Astrocyte of the spinal cord (primary cell): ENCODE measurements at regions not wholly inside any gene's neighbourhood (a gene's known extent, or its start where the extent isn't known, plus 50 kb on each side); places are given as distances from the start of the nearest gene placed in this dataset.

Experiments
- DNase-seq: peaks from one replicate; pipeline ENCODE4 v3.0.0; 2011; ENCODE audit warnings: low read depth, low spot score
- H3K4me3 ChIP-seq: 2 replicates; pipeline ENCODE4 v1.5.1; 2011; ENCODE audit warnings: low read depth, mild to moderate bottlenecking, low read length, moderate library complexity
- in situ Hi-C: cut with HindIII; loops from 2 replicates; pipeline ENCODE4 v1.10.0; 2017; ENCODE audit warnings: low sequenced_read_pairs
- TF ChIP-seq, protein P1 (sequence below): IDR thresholded peaks from 2 replicates; pipeline ENCODE4 v1.5.1; 2012; ENCODE audit warnings: low read depth, mild to moderate bottlenecking, low read length, inconsistent platforms

DNA sequence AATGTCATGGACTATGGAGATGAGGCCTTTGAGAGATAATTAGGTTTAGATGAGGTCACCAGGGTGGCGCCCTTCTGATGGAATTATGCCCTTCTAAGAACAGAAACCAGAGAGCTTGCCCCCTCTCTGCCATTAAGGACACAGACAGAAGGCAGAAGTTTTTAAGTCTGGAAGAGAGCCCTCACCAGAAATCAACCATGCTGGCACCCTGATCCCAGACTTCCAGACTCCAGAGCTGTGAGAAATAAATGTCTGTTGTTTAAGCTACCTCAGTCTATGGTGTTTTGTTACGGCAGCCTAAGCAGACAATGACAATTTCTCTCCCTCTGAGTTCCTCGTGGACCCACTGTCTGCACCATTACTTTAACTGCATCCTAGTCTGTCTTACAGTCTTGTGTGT, 382.0 kb downstream of the GXYLT1 start:
- TF ChIP-seq, protein P1, sequence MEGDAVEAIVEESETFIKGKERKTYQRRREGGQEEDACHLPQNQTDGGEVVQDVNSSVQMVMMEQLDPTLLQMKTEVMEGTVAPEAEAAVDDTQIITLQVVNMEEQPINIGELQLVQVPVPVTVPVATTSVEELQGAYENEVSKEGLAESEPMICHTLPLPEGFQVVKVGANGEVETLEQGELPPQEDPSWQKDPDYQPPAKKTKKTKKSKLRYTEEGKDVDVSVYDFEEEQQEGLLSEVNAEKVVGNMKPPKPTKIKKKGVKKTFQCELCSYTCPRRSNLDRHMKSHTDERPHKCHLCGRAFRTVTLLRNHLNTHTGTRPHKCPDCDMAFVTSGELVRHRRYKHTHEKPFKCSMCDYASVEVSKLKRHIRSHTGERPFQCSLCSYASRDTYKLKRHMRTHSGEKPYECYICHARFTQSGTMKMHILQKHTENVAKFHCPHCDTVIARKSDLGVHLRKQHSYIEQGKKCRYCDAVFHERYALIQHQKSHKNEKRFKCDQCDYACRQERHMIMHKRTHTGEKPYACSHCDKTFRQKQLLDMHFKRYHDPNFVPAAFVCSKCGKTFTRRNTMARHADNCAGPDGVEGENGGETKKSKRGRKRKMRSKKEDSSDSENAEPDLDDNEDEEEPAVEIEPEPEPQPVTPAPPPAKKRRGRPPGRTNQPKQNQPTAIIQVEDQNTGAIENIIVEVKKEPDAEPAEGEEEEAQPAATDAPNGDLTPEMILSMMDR: no peak
- H3K4me3 ChIP-seq: no peak overlapping the region
- DNase-seq: no peak
- in situ Hi-C loops: no loop called here

DNA sequence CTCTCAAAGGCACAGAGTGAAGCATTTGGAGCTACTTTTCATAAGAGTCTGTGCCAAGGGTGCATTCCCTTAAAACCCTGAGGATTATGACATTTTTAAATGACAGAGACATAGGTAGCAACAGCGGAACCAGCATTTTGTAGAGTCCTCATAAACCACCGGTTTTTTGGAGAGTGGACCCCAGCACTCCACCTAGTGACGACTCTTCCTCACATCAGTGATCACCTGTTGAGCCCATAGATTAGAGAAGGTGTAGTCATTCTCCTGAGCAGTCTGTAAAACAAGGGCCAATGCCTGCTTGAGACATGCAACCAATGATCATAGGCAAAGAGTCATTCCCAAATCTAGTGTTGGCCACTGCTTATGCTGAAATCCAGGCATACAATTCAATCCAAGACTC, 399.1 kb downstream of the GXYLT1 start:
- TF ChIP-seq, protein P1: no peak
- in situ Hi-C loops: no loop called here
- no peak overlapping the region for H3K4me3 ChIP-seq
- DNase-seq: no peak

DNA sequence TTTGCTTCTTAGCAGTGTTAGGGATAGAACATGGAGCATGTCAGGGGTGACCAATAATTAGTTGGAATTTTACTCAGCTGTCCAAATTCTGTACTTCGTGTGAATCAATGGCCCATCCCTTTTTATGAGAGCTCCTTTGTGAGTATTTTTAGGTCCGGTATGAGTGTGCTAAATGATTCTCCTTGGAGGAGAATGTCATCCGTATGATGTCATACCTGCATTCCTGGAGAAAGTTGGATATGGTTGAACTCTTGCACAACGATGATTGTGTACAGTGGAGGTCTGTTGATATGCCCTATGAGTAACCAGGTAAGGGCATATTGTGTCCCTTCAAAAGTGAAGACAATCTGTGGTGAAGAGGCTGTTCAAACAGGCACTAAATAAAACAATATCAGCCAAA, 400.8 kb downstream of the GXYLT1 start:
- in situ Hi-C loops: no loop called here
- H3K4me3 ChIP-seq: no peak overlapping the region
- TF ChIP-seq, protein P1: no peak
- no peak for DNase-seq

- no peak overlapping the region for H3K4me3 ChIP-seq
- TF ChIP-seq, protein P1: no peak
- in situ Hi-C loops: no loop called here
- DNase-seq: no peak
Measured at GRCh38 chr12:41739066-41739465, 405.6 kb downstream of the GXYLT1 start.

DNA sequence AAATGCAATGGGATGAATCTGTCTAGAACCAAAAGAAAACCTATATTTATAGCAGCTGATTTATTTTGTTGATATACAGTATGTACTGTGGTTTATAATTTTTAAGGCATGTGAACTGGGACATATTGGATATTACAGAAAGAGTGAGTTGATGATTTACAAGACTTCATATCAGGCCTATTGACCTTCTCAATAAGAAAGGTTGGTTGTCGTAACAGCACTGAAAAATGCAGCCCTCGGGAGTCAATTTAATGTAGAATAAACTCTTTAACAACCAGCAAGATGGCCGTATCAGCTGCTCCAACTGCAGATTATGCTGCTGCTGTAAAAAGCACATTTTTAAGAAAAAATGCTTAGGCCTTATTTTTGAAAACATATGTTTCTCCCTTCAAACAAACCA, 407.3 kb downstream of the GXYLT1 start:
- no peak for DNase-seq
- no peak overlapping the region for H3K4me3 ChIP-seq
- in situ Hi-C loops: no loop called here
- TF ChIP-seq, protein P1: no peak

- DNase-seq: no peak
- in situ Hi-C loops: no loop called here
- H3K4me3 ChIP-seq: no peak overlapping the region
- TF ChIP-seq, protein P1: no peak
Measured at GRCh38 chr12:41736436-41736835, 408.2 kb downstream of the GXYLT1 start.

- in situ Hi-C loops: no loop called here
- TF ChIP-seq, protein P1: no peak
- no peak overlapping the region for H3K4me3 ChIP-seq
Measured at GRCh38 chr12:41731691-41732090, 413.0 kb downstream of the GXYLT1 start.

More at GRCh38 chr12:41731691-41732090, 413.0 kb downstream of the GXYLT1 start:
- no peak for DNase-seq
